ENCODE measurements at regions not wholly inside any gene's neighbourhood (a gene's known extent, or its start where the extent isn't known, plus 50 kb on each side); places are given as distances from the start of the nearest gene placed in this dataset.

- no peak for DNase-seq (ENCODE audit: extremely low spot score)
- TF ChIP-seq LEF1 (IDR thresholded peaks at IDR 0.05; ENCODE audit: borderline replicate concordance) (no peak), SP1 (IDR thresholded peaks at IDR 0.05) (no peak), FOXA1 (IDR thresholded peaks at IDR 0.05) (no peak), NFRKB (IDR thresholded peaks at IDR 0.05) (no peak), ARNT (IDR thresholded peaks at IDR 0.05) (no peak), BHLHE40 (IDR thresholded peaks at IDR 0.05; ENCODE audit: borderline replicate concordance) (no peak), ZNF384 (IDR thresholded peaks at IDR 0.05) (no peak), SUZ12 (IDR thresholded peaks at IDR 0.05) (no peak)
- ChIA-PET CTCF (no interaction called here), POLR2A (no interaction called here)
These were observed 630.8 kb upstream of the IMPG1 start for GRCh38 chr6:76703285-76703684.

GRCh38 chr6:76702187-76702586 is 629.7 kb upstream of the IMPG1 start:
- DNase-seq (ENCODE audit: extremely low spot score): no peak
- no peak for TF ChIP-seq HDGF (IDR thresholded peaks at IDR 0.05; ENCODE audit: borderline replicate concordance)
- no peak for TF ChIP-seq FOXK2 (IDR thresholded peaks at IDR 0.05)
- no peak for TF ChIP-seq L3MBTL2 (conservative IDR thresholded peaks at IDR 0.05)
- no peak for TF ChIP-seq SP1 (IDR thresholded peaks at IDR 0.05)
- no peak for TF ChIP-seq SUZ12 (IDR thresholded peaks at IDR 0.05)
- no peak for TF ChIP-seq FOXA1 (IDR thresholded peaks at IDR 0.05)
- TF ChIP-seq FOXM1 (IDR thresholded peaks at IDR 0.05; ENCODE audit: borderline replicate concordance): no peak
- no peak for TF ChIP-seq NFRKB (IDR thresholded peaks at IDR 0.05)
- TF ChIP-seq ELF4 (IDR thresholded peaks at IDR 0.05): no peak
- no peak for TF ChIP-seq BHLHE40 (IDR thresholded peaks at IDR 0.05; ENCODE audit: borderline replicate concordance)
- TF ChIP-seq ZNF384 (IDR thresholded peaks at IDR 0.05): no peak
- TF ChIP-seq TARDBP (IDR thresholded peaks at IDR 0.05): no peak
- TF ChIP-seq LEF1 (IDR thresholded peaks at IDR 0.05; ENCODE audit: borderline replicate concordance): no peak
- no peak for TF ChIP-seq ARNT (IDR thresholded peaks at IDR 0.05)
- no peak for TF ChIP-seq PKNOX1 (IDR thresholded peaks at IDR 0.05)
- TF ChIP-seq CTBP1 (IDR thresholded peaks at IDR 0.05; ENCODE audit: borderline replicate concordance): no peak
- POLR2A ChIA-PET: no interaction called here
- CTCF ChIA-PET: no interaction called here

GRCh38 chr6:76701610-76702009 is 629.1 kb upstream of the IMPG1 start:
- ChIA-PET POLR2A (no interaction called here), CTCF (no interaction called here)
- DNase-seq (ENCODE audit: extremely low spot score): no peak
- TF ChIP-seq ZNF384 (IDR thresholded peaks at IDR 0.05) (no peak), FOXA1 (IDR thresholded peaks at IDR 0.05) (no peak), L3MBTL2 (conservative IDR thresholded peaks at IDR 0.05) (no peak), PKNOX1 (IDR thresholded peaks at IDR 0.05) (no peak), NFRKB (IDR thresholded peaks at IDR 0.05) (no peak), CTBP1 (IDR thresholded peaks at IDR 0.05; ENCODE audit: borderline replicate concordance) (no peak), FOXM1 (IDR thresholded peaks at IDR 0.05; ENCODE audit: borderline replicate concordance) (no peak), HDGF (IDR thresholded peaks at IDR 0.05; ENCODE audit: borderline replicate concordance) (no peak), FOXK2 (IDR thresholded peaks at IDR 0.05) (no peak), ELF4 (IDR thresholded peaks at IDR 0.05) (no peak), TARDBP (IDR thresholded peaks at IDR 0.05) (no peak), SP1 (IDR thresholded peaks at IDR 0.05) (no peak), ARNT (IDR thresholded peaks at IDR 0.05) (no peak), LEF1 (IDR thresholded peaks at IDR 0.05; ENCODE audit: borderline replicate concordance) (no peak), SUZ12 (IDR thresholded peaks at IDR 0.05) (no peak), BHLHE40 (IDR thresholded peaks at IDR 0.05; ENCODE audit: borderline replicate concordance) (no peak)

GRCh38 chr6:76697585-76697984 is 625.1 kb upstream of the IMPG1 start:
- POLR2A ChIA-PET: no interaction called here
- TF ChIP-seq TARDBP (IDR thresholded peaks at IDR 0.05) (no peak), LEF1 (IDR thresholded peaks at IDR 0.05; ENCODE audit: borderline replicate concordance) (no peak), FOXK2 (IDR thresholded peaks at IDR 0.05) (no peak), SUZ12 (IDR thresholded peaks at IDR 0.05) (no peak), ARNT (IDR thresholded peaks at IDR 0.05) (no peak), HDGF (IDR thresholded peaks at IDR 0.05; ENCODE audit: borderline replicate concordance) (no peak), NFRKB (IDR thresholded peaks at IDR 0.05) (no peak), SP1 (IDR thresholded peaks at IDR 0.05) (no peak), PKNOX1 (IDR thresholded peaks at IDR 0.05) (no peak), FOXM1 (IDR thresholded peaks at IDR 0.05; ENCODE audit: borderline replicate concordance) (no peak), CTBP1 (IDR thresholded peaks at IDR 0.05; ENCODE audit: borderline replicate concordance) (no peak), L3MBTL2 (conservative IDR thresholded peaks at IDR 0.05) (no peak), FOXA1 (IDR thresholded peaks at IDR 0.05) (no peak), ZNF384 (IDR thresholded peaks at IDR 0.05) (no peak), ELF4 (IDR thresholded peaks at IDR 0.05) (no peak), BHLHE40 (IDR thresholded peaks at IDR 0.05; ENCODE audit: borderline replicate concordance) (no peak)
- CTCF ChIA-PET: interaction anchor here (0.6 to 0.7 kb wide), 2 partner anchors 69 to 1630 kb away, joined by 3 read pairs; no protein-coding TSS in a partner anchor
- DNase-seq (ENCODE audit: extremely low spot score): peak; percentile 7

- ChIA-PET CTCF (no interaction called here), POLR2A (no interaction called here)
- no peak for DNase-seq (ENCODE audit: extremely low spot score)
- no peak for TF ChIP-seq TARDBP (IDR thresholded peaks at IDR 0.05)
- no peak for TF ChIP-seq ZNF384 (IDR thresholded peaks at IDR 0.05)
- no peak for TF ChIP-seq PKNOX1 (IDR thresholded peaks at IDR 0.05)
- no peak for TF ChIP-seq SP1 (IDR thresholded peaks at IDR 0.05)
These were observed 622.3 kb upstream of the IMPG1 start for GRCh38 chr6:76694795-76695194.

GRCh38 chr6:76684875-76685274 is 612.4 kb upstream of the IMPG1 start:
- no peak for DNase-seq (ENCODE audit: extremely low spot score)
- CTCF ChIA-PET: no interaction called here
- POLR2A ChIA-PET: no interaction called here

More at GRCh38 chr6:76684875-76685274, 612.4 kb upstream of the IMPG1 start:
- TF ChIP-seq L3MBTL2 (conservative IDR thresholded peaks at IDR 0.05): no peak
- TF ChIP-seq HDGF (IDR thresholded peaks at IDR 0.05; ENCODE audit: borderline replicate concordance): no peak
- TF ChIP-seq TARDBP (IDR thresholded peaks at IDR 0.05): no peak
- TF ChIP-seq FOXM1 (IDR thresholded peaks at IDR 0.05; ENCODE audit: borderline replicate concordance): no peak
- no peak for TF ChIP-seq ELF4 (IDR thresholded peaks at IDR 0.05)
- no peak for TF ChIP-seq LEF1 (IDR thresholded peaks at IDR 0.05; ENCODE audit: borderline replicate concordance)
- no peak for TF ChIP-seq BHLHE40 (IDR thresholded peaks at IDR 0.05; ENCODE audit: borderline replicate concordance)
- TF ChIP-seq ARNT (IDR thresholded peaks at IDR 0.05): no peak

Measured in HEK293T (cell line).